Glomerular endothelial cell (primary cell): ENCODE measurements at regions not wholly inside any gene's neighbourhood (a gene's known extent, or its start where the extent isn't known, plus 50 kb on each side); places are given as distances from the start of the nearest gene placed in this dataset.

Source experiments
- DNase-seq: peaks from one replicate; pipeline ENCODE4 v3.0.0-alpha.2; 2011; ENCODE audit warnings: low read depth, low spot score; ENCODE audit errors: extremely low read depth

GRCh38 chr1:108051631-108052377 is 86.8 kb upstream of the VAV3 start:
- no peak for DNase-seq

DNA sequence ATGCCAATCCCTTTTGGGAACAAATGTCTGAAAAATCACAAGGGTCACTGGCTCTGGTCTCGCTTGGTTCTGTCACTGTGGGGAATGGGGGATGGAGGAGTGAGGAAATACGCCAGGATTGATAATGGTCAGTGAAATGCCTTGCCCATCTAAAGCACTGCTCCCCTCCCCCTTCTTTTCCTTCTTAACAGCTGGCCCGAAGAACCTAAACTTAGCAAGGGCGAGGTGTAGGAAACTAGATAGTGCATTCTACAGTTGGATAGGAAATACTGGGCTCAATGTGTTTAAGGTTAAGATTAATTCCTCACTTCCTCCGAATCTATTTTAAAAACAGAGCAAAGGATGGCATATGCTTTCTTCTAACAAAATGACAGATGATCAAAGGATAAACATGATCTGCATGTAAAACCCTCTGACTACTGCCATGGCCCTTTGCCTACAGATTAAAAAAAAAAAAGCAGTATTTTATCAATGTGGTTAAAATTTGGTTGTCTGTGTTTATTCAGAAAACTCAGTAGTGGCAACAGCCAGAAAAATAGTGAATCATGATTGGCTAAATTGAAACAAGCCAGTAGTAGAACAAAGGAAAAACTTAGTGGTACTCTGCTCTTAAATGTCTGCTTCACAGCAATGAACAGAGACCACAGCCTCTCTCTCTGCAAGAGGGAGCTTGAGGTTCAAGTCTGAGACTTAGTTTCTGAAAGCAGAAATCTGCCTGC is 86.1 kb upstream of the VAV3 start:
- DNase-seq, result peak; percentile 63

- DNase-seq, result no peak
Measured at GRCh38 chr1:108050158-108050557, 85.2 kb upstream of the VAV3 start.

GRCh38 chr1:108049178-108049819 is 84.3 kb upstream of the VAV3 start:
- DNase-seq, result no peak

GRCh38 chr1:108048301-108049177 is 83.6 kb upstream of the VAV3 start:
- DNase-seq, result no peak

DNA sequence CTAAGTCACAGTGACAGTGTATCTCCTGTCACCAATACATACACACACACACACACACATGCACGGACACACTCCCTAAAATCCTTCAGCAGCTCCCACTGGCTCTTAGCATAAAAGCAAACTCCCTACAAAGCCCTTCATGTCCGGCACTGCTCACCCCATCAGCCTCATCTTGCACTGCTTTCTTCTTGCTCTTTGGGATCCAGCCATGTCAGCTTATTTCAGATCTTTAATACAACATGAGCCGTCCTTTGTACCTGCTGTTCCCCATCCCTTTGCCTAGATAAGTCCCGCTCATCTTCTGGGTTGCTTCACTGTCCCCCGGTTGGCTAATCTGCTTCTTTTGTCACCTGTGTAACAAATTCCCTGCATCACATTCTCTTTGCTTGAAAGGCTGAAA is 82.1 kb upstream of the VAV3 start:
- no peak for DNase-seq

DNA sequence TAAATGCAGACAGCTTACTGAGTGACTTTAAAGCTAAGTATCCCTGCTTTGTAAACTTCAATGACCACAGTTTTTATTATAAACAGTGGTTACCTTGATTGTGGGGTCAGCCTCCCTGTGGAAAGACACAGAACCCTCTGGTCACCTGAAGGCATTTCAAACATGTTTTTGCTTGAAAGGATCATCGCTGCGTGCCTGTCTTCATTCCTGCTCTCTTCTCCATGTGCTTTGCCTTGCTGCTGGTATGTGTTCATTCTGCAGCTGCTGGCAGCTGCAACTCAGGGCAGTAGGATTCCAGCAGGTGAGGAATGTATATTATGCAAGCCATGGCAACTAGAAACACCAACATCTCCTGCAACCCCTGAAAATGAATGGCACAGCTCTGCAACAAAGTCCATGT is 81.0 kb upstream of the VAV3 start:
- DNase-seq, result no peak

GRCh38 chr1:108045460-108045859 is 80.5 kb upstream of the VAV3 start:
- DNase-seq, result no peak

GRCh38 chr1:108044318-108044717 is 79.3 kb upstream of the VAV3 start:
- no peak for DNase-seq

- no peak for DNase-seq
Measured at GRCh38 chr1:108043707-108044106, 78.7 kb upstream of the VAV3 start.

GRCh38 chr1:108042610-108043009 is 77.6 kb upstream of the VAV3 start:
- DNase-seq, result no peak

GRCh38 chr1:108041360-108042142 is 76.6 kb upstream of the VAV3 start:
- DNase-seq, result no peak

DNA sequence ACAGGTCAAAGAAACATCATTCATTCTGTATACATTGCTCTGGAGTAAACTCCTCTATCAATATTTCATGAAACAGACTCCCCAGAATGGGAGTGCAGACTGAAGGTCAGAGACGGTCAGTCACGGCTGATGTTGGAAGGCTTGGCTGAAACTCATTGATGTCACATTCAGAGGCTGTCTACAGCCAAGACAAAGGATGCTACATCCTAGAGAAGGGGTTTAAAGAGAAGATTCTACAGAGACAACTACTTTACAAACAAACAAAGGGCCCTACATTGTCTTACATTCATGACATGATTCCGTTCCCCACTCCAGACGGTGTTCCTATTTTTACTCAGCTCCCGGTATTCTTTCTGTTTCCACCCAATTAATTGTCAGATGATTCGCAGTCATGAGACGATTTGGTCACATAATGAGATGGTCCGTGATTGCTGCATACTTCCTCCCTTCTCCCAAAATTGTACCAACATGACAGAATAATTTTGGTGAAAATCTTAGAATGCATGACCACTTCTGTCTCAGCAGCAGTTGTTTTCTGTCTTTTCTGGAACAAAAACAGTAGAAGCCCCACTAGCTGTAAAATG is 73.8 kb upstream of the VAV3 start:
- DNase-seq, result no peak

GRCh38 chr1:108036796-108037562 is 72.0 kb upstream of the VAV3 start:
- DNase-seq, result no peak

GRCh38 chr1:108034396-108034795 is 69.4 kb upstream of the VAV3 start:
- no peak for DNase-seq

GRCh38 chr1:108033550-108033951 is 68.6 kb upstream of the VAV3 start:
- DNase-seq, result no peak

- no peak for DNase-seq
Measured at GRCh38 chr1:108028841-108029388, 63.9 kb upstream of the VAV3 start.

- DNase-seq, result no peak
Measured at GRCh38 chr1:108027389-108027788, 62.4 kb upstream of the VAV3 start.

DNA sequence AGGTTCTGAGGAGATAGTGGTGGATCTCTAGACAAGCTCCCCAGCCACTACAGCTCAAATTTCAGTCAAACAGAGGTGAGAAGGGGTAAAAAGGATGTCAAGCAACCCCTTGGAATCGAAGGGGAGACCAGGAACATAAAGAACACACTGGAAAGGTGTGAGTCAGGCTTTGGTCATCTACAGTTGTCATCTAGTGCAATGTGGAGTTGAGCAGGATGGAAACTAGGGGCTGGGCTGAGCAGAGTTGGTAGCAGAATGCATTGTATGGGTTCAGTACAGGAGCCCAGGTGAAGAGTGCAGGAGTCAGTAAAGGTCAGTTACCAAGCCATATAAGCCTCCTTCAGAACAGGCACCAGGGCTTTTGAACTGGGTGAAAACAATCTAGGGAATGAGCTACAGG is 52.7 kb upstream of the VAV3 start:
- DNase-seq, result no peak
